HCT116 (cell line): ENCODE measurements at regions not wholly inside any gene's neighbourhood (a gene's known extent, or its start where the extent isn't known, plus 50 kb on each side); places are given as distances from the start of the nearest gene placed in this dataset.

Experiments
- EGR1 ChIP-seq: IDR thresholded peaks from 2 replicates; pipeline ENCODE4 v1.6.1; 2012; ENCODE audit warnings: low read depth
- FOSL1 ChIP-seq: IDR thresholded peaks from 2 replicates; pipeline ENCODE4 v1.6.1; 2012; ENCODE audit warnings: low read depth
- POLR2A ChIP-seq: IDR thresholded peaks from 2 replicates; pipeline ENCODE4 v1.7.0; 2011; ENCODE audit warnings: borderline replicate concordance; ENCODE audit not compliant: insufficient read depth, insufficient read length; ENCODE audit errors: extremely low read depth
- SRF ChIP-seq: IDR thresholded peaks from 2 replicates; pipeline ENCODE4 v1.6.1; 2012; ENCODE audit warnings: low read depth
- TF ChIP-seq, protein P1 (sequence below), 3 experiments: fragments of 200-600 bp in 1 of 3; sonication (generic) in 1 of 3; IDR thresholded peaks in 2 of 3; conservative IDR thresholded peaks in 1 of 3; 2 replicates each; pipeline ENCODE4 v1.5.1; 2012 to 2017; ENCODE audit warnings: low read depth in 2 of 3, low read length in 2 of 3, antibody characterized with exemption in 1 of 3, borderline replicate concordance in 1 of 3, control low read depth in 1 of 3, mild to moderate bottlenecking in 1 of 3, mixed read lengths in 1 of 3, mixed run types in 1 of 3, moderate library complexity in 1 of 3; ENCODE audit not compliant: insufficient read depth in 1 of 3

DNA sequence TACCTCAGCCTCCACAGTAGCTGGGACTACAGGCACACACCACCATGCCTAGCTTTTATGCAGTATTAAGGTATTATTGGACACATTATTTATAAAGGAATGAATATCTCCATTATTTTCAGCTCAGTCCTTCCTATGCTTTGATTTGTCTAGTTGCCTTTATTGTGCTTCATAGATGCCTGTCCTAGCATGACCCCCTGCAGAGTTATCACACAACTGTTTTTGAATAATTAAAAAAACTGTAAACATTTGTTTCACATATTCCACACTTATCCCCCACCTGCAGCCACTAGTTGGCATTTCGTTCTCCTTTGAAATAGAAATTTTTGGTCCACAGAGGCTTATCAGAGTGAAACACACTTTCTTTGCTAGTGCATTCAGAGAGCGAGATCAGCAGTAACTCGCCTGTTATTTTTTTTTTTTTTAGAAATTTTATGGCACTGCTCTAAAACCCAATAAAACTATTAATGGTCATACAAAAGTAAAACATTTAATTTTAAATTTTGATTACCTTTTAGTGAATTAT is 151.8 kb upstream of the RASA1 start:
- TF ChIP-seq FOSL1 = no peak
- no peak for TF ChIP-seq POLR2A
- no peak for TF ChIP-seq EGR1
- TF ChIP-seq, protein P1, sequence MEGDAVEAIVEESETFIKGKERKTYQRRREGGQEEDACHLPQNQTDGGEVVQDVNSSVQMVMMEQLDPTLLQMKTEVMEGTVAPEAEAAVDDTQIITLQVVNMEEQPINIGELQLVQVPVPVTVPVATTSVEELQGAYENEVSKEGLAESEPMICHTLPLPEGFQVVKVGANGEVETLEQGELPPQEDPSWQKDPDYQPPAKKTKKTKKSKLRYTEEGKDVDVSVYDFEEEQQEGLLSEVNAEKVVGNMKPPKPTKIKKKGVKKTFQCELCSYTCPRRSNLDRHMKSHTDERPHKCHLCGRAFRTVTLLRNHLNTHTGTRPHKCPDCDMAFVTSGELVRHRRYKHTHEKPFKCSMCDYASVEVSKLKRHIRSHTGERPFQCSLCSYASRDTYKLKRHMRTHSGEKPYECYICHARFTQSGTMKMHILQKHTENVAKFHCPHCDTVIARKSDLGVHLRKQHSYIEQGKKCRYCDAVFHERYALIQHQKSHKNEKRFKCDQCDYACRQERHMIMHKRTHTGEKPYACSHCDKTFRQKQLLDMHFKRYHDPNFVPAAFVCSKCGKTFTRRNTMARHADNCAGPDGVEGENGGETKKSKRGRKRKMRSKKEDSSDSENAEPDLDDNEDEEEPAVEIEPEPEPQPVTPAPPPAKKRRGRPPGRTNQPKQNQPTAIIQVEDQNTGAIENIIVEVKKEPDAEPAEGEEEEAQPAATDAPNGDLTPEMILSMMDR (IDR thresholded peaks at IDR 0.05 in 2 of 3, conservative IDR thresholded peaks at IDR 0.05 in 1 of 3; ENCODE audit: borderline replicate concordance in 1 of 3, insufficient read depth in 1 of 3, low read depth in 2 of 3, low read length in 2 of 3) = no peak
- TF ChIP-seq SRF = no peak
